GM21390 (cell line): ENCODE measurements at regions not wholly inside any gene's neighbourhood (a gene's known extent, or its start where the extent isn't known, plus 50 kb on each side); places are given as distances from the start of the nearest gene placed in this dataset.
"Not testable (repeated sequence)": the region's sequence is repeated elsewhere in the genome, so short reads cannot be mapped to it uniquely, and the experiment has no call there.

Experiments
- ATAC-seq: cut with Tn5 transposase; IDR thresholded peaks from one replicate; pipeline ENCODE4 v1.9.1; 2021; ENCODE audit not compliant: unreplicated experiment

DNA sequence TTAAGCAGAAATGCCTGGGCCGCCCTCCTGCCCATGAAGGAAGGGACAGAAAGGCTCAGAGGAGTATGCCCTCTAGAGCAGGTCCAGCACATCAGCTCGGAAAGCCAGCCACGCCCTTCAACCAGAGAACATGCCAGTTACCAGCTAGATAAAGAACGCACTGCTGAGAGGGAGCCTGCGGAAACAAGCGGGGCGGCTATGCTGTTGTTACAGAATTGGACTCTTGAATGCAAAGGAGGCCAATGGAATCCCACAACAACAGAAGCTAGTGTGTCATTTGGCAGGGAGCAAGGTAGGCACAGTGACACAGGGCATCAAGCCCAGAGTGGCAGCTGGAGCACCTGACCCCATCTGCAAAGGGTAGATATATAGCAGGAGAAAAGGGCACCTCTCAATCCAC, 242.9 kb upstream of the ID2 start:
- no peak for ATAC-seq

DNA sequence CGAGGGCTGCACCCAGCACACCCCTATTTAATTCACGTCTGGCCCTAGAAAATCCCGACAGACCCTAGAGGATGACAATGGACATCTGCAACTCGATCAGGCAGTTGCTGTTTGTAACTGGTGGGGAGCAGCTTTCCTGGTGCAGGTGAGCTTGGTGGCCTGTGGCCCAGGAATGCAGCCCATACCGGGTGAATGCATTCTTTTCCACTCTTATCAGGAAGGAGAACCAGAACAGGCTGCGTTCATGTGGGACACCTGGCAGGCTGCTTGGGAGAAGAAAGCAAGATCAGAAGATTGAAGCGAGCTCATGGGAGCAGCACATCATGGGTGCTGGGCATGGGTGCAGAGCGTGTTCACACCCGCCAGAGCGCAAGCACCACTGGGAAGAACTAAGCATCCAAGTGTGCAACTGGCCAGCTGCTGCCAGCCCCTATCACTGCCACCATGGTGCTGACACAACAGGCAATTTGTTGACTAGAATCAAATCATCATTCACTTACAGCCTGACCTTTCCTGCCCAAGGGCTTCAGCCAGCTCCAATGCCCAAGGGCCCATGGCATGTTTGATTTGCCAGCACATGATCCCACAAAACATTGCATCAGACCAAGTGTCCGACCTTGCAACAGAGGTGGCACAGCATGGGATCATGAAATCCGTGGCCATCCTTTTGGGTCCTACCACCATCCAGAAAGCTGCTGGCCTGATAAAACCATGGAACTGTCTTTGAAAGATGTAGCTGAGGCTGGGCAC, 241.7 kb upstream of the ID2 start:
- ATAC-seq = no peak

DNA sequence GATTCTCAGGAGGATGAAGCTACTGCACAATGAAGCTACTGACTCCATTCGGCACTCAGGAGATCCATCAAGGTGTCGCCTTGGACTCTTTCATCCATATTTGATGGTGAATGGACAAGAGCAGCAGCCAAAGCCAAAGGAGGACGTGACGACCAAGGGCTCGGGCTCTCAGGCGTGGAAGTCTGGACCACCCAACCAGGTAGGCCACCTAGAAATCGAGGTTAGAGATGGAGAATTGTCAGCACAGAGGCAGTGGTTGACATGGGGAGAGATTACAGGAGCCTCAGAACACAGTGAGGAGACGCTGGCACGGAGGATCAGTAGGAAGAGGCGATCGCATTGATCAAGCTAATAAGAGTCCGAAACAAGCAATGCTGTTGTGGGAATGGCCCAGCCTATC, 240.5 kb upstream of the ID2 start:
- ATAC-seq = no peak

DNA sequence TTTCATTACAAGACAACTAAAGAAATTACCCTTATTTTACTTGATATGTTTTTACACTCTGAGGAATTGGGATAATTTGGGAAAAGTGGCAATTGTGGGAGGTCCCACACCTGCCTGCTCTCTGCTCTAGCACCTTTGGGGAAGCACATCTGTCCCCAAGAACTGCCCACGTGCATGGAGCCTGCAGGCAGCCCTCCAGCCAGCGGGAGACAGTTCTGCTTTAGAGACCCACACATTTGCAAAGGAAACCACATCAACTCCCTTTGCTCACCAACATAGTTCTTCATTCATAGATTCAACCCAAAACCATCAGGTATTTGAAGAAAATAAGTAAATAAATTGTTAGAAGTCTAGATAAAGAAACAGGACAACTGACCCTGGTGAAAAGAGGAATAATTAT, 239.9 kb upstream of the ID2 start:
- peak; percentile 64 for ATAC-seq

DNA sequence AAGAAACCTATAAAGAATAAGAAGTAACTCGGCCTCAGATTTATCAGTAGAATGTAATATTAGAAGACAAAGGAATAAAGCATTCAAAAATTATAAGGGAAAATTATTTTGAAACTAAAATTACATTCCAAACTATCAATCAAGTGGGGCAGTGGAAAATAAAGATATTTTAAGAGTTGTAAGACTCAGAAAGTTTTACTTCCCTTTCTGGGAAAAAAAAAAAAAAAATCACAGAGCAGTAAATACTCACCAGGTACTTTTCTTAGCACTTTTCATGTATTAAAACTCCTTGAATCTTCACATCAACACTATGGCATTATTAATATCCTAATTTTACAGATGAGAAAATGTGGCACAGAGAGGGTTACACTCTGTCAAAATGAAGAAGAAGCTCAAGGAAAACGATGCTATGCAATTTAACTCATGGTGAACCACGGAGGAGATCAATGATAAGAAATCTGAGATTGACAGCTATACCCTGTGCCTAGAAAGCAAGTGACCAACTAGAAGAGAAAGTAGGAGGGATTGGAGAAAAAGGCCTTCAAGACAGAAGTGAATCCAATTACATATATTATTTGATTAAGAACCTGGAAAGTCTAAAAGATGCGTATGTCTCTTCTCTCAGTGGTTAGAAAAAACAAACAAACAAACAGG, 238.9 kb upstream of the ID2 start:
- ATAC-seq = no peak

- no peak for ATAC-seq
Observed at GRCh38 chr2:8445580-8445979, 236.3 kb upstream of the ID2 start.

GRCh38 chr2:8446751-8447150, 235.1 kb upstream of the ID2 start:
- ATAC-seq = not testable (repeated sequence)

- ATAC-seq = no peak
Observed at GRCh38 chr2:8447610-8448221, 234.1 kb upstream of the ID2 start.

DNA sequence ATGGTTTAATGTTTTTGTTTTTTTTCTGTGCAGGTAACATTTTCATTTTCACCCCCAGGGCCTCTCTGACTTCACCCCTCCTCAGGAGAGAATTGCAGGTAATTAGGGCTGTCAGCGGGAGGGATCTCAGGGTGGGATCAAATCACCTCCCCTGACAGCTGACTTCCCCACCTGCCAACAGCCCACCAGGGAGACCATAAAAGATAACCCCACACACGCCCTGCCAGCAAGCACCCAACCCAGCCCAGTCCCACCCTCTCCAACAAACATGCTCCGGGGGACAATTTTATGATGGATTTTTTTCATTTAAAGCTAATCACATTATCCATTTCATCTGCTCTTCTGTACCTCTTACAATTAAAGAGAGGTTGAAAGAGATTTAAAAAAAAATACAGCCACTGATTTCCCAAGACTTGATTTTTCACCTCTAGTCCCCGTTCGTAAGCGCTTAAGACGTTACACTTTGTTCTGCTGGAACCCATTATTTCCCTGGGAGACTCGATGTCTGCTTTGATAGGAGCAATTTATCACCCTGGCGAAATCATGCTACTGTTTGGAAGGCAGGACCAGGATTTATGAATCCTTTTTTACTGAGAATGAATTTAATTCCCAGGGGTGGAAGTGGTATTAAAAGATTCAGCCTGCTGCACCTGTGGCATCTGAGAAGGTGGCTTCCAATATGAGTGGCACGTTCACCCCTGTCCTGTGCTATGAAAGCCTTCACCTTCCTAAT, 232.9 kb upstream of the ID2 start:
- ATAC-seq = no peak

- ATAC-seq = no peak
Observed at GRCh38 chr2:8451273-8451672, 230.6 kb upstream of the ID2 start.

DNA sequence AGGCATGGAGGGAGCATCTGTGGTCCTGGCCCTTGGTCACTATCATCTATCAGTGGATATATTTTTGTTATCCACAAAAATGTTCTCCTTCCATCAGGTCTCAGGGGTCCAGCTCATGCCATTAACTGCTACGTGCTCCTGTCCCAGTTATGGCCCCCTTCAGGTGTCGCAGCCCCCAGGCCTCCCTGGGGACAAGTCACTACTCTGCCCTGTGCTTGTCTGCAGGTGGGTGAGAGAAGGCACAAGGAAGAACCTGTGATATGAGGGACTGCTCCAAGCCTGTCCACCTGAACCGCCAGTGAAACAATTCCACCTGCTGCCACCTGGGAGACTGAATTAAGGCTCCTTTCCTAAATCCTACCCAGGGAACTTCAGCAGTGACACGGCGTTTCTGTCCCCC, 229.6 kb upstream of the ID2 start:
- no peak for ATAC-seq

- no peak for ATAC-seq
Observed at GRCh38 chr2:8452979-8453903, 228.6 kb upstream of the ID2 start.

DNA sequence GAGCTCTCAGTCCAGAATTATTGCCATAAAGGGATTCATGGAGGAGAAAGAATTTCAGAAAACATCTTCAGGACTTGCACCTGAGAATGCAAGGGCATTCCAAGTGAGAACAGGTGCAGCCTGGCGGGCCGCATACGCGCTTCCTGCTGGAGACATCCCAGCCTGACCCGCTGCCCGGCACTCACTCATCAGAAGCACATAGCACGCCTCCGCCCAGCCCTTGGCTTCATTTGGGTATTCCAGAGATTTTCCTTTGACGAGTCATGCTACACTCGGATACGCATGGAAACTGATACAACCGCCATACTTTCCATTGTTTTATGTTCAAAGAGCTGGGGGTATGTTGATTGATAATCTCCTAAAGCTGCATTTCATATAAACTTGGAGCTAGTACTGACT, 228.0 kb upstream of the ID2 start:
- ATAC-seq = no peak

- no peak for ATAC-seq
Observed at GRCh38 chr2:8454797-8455196, 227.1 kb upstream of the ID2 start.

- no peak for ATAC-seq
Observed at GRCh38 chr2:8455236-8456150, 226.4 kb upstream of the ID2 start.

- ATAC-seq = peak; percentile 85
Observed at GRCh38 chr2:8456151-8457091, 225.4 kb upstream of the ID2 start.

DNA sequence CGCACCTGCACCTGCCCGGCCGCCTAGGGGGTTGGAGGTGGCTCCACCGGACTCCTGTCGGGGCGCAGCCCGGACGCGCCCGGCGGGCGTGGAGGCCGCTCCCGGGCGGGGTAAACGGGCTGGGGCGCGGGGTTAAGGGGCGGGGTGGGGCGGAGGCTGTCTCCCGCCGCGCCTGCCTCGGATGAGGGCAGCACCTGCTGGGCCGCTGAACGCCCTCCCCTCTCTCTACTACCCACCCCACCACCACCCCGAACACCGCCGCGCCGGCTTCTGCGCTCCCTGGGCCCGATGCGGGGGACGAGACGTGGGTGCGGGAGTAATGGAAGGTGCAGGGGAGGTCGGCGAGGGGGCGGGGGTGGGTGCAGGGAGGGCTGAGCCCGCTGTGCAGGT, 224.8 kb upstream of the ID2 start:
- ATAC-seq = no peak

- no peak for ATAC-seq
Observed at GRCh38 chr2:8457699-8458502, 224.0 kb upstream of the ID2 start.
